Epidermal melanocyte (primary cell): ENCODE measurements at regions not wholly inside any gene's neighbourhood (a gene's known extent, or its start where the extent isn't known, plus 50 kb on each side); places are given as distances from the start of the nearest gene placed in this dataset.

Experiments used
- DNase-seq: peaks from one replicate; pipeline ENCODE4 v3.0.0; 2011; ENCODE audit warnings: low spot score; ENCODE audit not compliant: insufficient read length

- DNase-seq = no peak
Observed at GRCh38 chr15:39143479-39143878, 437.4 kb upstream of the THBS1 start.

DNA sequence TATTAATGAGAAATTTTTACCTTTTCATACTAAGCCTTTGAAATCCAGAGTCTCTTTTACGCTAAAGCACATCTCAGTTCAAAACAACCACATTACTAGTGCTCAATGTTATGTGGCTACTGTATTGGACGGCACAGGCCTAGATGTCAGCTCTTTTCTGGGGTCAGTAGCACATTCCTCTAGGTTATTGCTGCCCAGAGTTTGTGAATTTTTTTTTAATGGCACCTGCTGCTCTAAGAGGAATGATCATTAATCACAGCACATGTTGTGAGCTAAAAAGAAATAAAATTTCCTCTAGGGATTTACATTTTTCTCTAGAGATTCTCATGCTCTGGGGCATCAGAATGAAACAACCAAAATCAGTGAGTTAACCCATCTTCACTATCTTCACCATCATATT is 436.8 kb upstream of the THBS1 start:
- DNase-seq = no peak

- DNase-seq = no peak
Observed at GRCh38 chr15:39144613-39145499, 436.0 kb upstream of the THBS1 start.

DNA sequence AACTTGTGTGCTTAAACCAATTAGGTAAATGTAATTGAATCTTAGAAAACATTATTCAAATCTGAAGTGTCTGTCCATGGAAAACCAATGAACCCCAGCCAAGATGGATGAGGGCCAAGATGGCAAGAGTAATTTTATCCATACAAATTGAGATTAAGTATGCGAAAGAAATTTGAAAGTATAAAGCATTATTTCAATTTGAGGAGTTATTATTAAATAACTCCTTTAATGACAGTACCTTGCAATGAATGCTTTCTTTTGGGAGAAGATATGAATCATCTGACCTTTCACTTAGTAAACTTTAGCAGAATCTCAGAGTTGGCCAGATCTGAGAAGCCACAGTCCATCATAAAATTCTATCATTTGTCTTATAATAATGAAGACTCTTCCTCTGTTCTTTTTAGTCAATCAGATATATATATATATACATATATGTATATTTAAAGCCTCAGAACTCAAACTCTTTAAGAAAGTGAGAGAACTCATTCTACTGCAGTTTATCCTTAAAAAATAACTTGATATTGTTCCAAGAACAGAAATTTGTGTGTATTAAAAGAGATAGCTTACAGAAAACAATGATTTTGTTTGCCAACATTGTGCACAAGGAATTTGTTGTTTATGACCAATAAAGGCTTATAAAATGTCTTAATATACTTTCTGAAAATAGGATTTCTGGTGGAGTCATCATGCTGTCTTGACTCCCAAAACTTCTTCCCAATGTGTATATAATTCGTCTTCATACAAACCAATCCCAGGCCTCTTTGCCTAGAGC is 434.8 kb upstream of the THBS1 start:
- no peak for DNase-seq

GRCh38 chr15:39149636-39150150 is 431.2 kb upstream of the THBS1 start:
- no peak for DNase-seq

GRCh38 chr15:39151545-39151944 is 429.3 kb upstream of the THBS1 start:
- DNase-seq = no peak

DNA sequence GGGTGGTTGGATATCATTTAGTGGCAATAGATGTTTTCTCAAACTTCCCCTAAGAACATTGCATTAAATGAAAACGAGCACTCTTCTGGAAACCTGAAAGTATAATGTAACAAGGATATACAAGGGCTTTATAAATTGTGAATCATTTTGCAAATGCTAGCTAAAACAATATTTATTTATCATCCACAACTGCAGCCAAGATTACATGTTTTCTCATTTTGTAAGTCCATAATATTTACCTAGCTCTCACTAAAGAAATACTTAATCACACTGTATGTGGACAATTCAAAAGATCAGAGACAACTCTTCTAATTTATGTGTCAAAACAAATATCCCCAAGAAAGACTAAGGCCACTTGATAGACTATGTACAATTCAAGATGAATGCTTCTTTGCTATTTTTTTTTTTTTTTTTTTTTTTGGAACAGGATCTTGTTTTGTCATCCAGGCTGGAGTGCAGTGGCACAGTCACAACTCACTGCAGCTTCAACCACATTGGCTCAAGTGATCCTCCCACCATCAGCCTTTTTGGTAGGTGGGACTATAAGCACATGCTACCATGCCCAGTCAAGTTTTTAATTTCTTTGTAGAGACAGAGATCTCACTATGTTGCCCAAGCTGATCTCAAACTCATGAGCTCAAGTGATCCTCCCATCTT is 427.7 kb upstream of the THBS1 start:
- no peak for DNase-seq

GRCh38 chr15:39153716-39154115 is 427.2 kb upstream of the THBS1 start:
- DNase-seq = no peak

DNA sequence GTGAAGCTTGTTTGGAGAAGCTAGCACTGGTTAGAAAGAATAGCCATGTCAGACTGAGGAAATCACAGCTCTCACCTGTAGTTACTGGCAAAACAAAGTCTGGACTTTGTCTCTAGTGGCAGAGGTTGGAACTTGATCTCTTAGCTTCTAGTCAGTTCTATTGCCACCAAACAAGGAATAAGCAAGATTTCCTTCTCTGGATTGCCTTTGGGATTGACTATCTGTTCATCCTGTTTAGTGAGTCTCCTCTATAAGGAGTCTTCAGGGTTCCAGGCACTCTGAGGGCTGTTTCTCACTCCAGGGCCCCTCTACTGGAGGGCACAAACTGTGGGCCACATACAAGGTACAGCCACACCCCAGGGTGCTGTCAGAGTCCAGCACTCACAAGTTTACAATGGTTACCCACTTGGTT is 426.6 kb upstream of the THBS1 start:
- no peak for DNase-seq

- DNase-seq = no peak
Observed at GRCh38 chr15:39154776-39155175, 426.1 kb upstream of the THBS1 start.

- DNase-seq = no peak
Observed at GRCh38 chr15:39156166-39156565, 424.7 kb upstream of the THBS1 start.

GRCh38 chr15:39156646-39157250 is 424.1 kb upstream of the THBS1 start:
- DNase-seq = no peak

- DNase-seq = no peak
Observed at GRCh38 chr15:39157882-39158281, 423.0 kb upstream of the THBS1 start.

- DNase-seq = no peak
Observed at GRCh38 chr15:39159833-39160232, 421.0 kb upstream of the THBS1 start.

DNA sequence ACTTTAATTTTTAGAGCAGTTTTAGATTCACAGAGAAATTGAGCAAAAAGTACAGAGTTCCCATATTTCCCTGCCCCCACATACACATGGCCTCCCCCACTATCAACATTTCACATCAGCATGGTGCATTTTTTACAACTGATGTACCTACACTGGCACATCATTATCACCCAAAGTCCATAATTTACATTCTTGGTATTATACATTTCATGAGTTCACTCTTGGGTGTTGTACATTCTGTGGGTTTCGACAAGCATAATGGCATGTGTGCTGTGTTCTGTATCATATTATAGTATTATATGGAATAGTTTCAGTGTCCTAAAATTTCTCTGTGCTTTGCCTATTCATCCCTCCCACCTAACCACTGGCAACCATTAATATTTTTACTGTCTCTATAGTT is 419.8 kb upstream of the THBS1 start:
- no peak for DNase-seq

- DNase-seq = no peak
Observed at GRCh38 chr15:39165020-39165706, 415.7 kb upstream of the THBS1 start.

GRCh38 chr15:39167164-39168058 is 413.5 kb upstream of the THBS1 start:
- no peak for DNase-seq

GRCh38 chr15:39171944-39172368 is 408.9 kb upstream of the THBS1 start:
- peak; percentile 57 for DNase-seq

DNA sequence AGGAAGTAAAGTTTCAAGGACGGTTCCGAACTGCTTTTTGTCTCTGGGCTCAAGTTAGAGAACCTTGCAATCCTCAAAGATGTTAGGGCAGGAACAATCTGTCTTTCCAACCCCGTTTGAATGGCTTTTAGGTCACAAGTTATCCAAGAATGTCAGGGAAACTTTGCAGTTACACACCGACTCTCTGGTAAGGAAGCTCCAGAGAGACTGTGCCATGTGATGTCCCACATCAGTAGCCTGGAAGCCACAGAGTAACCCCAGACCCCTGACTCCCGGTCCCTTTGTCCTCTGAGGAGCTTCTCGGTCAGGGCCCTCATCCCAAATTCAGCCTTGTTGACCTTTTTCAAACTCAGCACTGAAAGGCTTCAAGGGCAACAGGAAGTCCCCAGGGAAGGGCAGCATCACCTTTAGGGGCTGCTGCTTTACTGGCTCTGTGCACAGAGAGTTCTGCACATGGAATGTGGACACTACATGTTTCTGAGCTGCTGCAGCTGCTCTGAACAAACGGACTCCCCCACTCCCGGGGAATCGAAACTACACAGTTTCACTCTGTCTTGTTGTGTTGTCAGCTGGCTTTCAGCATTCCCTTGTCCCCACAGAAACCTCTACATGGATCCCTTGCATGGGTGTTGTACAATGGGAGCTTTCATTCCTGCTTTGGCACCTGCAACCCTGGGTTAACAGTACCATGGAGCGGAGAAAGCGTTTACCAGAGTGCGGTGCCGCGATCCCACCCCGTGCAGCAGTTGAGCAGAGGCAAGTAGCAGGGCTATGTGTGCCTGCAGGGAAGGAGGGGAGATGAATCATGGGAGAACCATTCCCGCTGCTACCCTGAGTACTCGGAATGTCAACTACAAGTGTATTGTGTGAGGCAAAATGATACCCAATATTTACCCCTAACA is 408.2 kb upstream of the THBS1 start:
- DNase-seq = no peak
